ENCODE measurements at regions not wholly inside any gene's neighbourhood (a gene's known extent, or its start where the extent isn't known, plus 50 kb on each side); places are given as distances from the start of the nearest gene placed in this dataset.

DNA sequence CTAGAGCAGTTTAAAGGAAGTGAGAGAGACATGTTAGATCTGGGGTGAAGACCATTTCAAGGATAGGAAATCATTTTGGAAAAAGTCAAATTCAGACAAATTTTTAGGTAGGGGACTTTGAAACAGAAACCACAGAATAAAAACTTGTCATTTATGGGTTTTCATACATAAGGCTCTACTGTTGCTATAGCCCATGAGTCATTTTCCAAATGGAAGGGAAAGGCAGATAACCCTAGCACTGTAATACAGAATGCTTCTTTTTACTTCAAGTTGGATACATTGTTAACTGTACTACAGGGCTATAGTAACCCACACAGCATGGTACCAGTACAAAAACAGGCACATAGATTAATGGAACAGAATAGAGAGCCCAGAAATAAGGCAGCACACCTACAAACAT lies 455.4 kb downstream of the EBF1 start:
- intact Hi-C loops (cut with micrococcal nuclease) = no loop called here

DNA sequence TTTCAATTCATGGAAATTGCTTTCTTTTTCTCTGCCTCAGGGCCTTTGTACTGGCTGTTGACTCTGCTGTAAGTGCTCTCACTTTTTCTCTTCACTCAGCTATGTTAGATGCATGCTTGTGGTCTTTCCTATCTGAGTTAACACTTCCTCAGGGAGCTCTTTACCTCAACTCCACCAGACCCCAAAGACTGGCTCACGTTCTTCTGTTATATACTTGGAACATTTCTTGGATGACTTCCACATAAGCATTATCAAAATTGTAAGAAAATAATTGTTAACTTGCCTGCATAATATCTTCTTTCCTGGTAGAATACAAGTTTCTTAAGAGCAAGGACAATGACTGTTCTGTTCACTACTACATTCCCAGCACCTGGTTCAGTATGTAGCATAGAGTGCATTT lies 455.9 kb downstream of the EBF1 start:
- intact Hi-C loops (cut with micrococcal nuclease) = no loop called here

DNA sequence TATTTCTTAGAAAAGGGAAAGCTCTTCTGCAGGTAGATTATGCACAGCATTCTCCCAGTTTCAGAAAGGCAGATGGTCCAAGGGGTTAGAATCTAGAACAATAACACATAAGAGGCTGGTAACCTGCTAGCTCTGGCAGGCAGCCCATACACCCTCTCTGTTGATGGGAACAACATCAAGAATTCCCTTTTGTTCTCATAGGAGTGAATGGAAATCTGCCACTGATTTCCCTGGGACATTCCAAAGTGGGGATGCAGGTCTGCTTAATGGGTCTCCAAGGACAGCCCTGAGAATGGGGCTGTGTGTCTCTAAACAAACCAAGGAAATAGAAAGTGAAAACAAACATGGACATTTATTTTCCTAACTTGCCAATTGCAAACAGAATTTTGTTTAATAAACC lies 456.8 kb downstream of the EBF1 start:
- intact Hi-C loops (cut with micrococcal nuclease) = no loop called here

DNA sequence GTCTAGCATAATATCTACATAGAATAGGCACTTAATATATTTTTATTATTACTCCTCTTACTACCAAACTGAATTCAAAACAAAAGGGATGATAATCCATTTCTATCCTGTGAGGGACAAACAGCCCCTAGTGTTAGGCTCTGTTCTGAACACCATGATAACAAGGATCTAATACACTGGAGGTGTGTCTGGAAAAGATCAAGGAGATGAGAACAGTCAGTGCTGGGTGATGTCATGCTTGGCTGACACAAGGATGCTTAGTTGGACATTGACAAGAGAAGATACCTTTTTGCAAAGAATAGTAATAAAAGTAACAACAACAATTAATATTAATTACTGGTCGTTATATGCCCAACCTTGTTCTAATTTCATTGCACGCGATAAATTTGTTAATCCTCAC lies 458.7 kb downstream of the EBF1 start:
- intact Hi-C loops (cut with micrococcal nuclease) = no loop called here

DNA sequence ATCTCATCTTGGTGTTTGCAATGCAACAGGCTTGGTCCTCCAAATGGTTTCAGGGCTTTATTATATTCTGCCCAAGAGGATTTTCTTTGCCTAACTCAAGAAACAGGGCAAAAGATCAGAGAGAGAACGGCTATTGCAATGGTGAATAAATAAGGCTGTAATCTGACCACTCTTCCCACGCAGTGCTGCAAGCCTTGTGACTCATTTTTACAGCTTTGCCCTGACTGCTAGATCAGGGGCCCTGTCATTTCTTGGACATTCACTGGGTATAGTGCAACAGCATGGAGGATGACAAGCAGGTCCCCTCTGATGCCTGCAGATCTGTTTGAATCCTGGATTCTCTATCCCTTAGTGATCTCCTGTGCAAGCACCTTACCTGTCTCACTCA lies 459.1 kb downstream of the EBF1 start:
- intact Hi-C loops (cut with micrococcal nuclease) = no loop called here

DNA sequence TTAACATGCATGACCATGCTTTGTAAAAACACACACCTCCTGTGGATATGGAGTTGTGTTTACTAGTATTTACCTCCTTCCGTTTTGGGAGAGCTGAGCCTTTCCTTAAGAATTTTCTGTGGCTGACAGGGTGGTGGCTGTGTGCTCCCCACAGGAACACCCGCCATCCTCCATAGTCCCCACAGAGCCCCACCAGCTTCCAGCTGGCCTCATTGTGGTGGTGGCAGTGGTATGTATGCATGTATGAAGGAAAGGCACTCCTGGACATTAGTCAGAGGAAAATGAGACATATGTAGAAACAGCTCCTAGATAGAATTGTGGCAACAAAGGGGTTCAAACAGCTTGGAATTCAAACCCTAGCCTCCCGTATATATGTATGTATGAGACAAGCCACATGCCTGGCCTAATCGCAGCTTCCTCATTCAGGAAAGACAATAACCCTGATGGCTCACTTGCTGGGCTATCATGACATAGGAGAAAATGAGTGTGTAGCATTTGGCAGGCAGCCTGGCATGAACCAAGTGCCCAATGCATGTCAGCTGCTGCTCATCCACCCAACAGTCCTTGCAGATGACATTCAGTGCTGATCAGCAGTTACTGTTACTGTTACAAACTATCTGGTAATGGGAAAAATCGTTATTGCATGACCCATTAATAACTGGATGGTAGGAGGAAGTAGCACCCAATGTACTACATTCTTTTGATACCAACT lies 459.7 kb downstream of the EBF1 start:
- intact Hi-C loops (cut with micrococcal nuclease) = no loop called here

DNA sequence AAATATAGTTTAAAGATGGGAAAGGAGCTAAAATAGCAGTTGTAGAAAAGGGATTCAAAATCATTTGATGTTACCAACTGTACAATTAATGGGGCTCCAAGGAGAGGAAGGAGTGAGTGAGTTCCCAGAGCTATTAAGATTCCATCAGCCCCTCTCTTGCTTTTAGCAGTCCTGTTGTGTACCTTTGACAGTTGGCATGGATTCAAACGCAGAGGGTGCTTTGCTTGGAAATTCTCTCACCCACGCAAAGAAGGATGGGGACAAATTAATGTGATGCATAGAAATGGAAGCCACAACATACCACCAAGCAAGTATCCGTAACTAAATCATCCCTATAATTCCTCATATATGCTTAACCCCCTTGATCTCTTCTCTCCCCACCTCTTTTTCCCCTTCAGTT lies 461.3 kb downstream of the EBF1 start:
- intact Hi-C loops (cut with micrococcal nuclease) = no loop called here

DNA sequence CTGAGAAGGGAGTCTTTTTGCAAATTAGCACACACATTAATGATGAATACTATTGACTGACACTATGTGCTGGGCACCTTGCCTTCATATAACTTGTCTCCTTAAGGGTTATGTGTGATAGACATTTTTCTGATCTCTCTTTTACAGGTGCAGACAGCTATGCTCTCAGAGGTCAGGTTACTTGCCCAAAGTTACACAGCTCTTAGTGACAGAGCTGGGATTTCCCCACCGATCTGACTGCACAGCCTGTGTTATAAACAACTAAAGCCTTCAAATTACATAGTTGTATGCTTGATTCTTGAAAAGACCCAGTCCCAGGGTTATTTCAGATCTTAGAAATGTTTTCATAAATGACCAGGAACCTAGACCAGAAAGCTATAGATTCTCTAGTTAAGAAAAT lies 462.7 kb downstream of the EBF1 start:
- intact Hi-C loops (cut with micrococcal nuclease) = no loop called here

DNA sequence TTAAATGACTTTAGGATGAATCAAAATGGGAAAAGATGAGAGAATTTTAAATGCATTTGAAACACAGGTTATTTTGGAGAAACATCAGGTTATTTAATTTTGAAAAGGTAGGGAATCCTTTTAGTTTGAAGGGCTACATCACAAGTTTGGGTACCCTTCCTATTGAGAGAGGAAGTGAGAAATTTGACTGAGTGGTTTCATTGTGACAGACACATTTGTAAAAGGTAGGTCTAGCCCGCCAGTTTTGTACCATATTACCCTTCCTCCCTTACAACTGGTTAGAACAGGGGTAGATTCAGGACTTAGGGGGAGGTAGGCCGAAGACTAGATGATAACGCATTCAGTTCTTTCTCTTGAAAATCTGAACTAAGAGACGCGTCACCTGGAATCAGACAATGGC lies 464.2 kb downstream of the EBF1 start:
- intact Hi-C loops (cut with micrococcal nuclease) = no loop called here

DNA sequence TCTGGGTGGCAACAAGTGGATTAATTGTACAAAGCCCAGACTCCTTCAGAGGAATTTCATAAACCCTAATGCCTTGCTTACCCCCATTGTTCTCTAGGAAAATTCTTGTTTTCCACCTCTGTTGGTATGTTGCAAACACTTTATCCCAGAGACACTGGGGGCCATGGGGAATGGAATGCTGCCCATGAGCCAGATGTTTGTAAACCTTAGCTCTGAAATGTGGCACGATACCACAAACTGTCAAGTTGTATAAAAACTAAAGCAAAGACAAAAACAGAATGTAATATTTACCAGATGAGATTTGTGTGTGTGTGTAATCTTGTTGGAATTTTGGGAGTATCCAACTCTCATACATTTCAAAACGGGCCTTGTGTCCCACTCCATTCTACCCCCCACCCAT lies 465.0 kb downstream of the EBF1 start:
- intact Hi-C loops (cut with micrococcal nuclease) = no loop called here

DNA sequence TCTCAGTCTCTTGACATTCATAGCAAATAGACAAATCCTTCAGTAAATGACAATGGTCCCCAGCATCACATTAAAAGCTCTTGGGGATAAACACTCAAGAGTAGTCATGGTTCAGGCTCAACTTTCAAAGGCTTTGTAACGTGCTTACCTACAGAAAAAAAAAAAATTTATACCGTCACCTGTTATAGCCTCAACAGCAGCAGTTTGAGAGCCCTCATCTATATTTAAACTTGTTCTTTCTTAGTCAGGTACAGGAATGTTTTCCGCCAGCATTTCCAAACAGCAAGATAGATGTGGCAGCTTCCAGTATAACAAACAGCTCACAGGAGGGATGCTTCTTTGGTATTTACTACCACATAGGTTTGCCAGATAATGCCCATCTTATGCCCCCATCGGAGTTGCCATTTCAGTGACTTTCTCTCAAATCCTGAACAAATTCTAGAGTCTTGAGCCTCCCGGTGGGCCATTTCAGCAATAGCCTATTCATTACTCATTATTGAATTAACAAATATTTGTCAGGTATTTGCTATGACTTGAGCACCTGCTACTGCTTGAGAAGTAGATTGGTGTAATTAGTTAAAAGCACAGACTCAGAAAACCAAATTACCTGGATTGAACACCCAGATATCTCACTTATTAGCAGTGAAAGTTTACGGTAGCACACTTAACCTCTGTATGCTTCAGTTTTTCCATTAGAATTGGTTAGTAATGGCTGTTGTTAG lies 470.0 kb downstream of the EBF1 start:
- intact Hi-C loops (cut with micrococcal nuclease) = no loop called here

DNA sequence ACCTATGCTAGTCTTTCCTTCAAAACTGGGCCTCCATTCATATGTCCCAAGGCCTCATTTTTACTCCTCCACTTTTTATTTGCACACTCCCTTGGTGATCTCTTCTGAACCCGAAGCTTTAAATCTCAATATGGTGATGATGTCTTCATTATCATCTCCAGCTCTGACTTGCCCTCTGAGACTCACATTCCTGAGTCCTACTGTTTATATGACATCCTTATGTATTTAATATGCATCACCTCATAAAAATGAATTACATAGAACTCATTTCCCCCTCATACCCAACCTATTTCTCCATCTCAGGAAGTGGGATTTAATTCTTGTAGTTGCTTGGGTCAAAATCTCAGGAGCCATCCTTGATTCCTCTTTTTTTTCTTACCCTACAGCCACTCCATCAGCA lies 473.0 kb downstream of the EBF1 start:
- intact Hi-C loops (cut with micrococcal nuclease) = no loop called here

DNA sequence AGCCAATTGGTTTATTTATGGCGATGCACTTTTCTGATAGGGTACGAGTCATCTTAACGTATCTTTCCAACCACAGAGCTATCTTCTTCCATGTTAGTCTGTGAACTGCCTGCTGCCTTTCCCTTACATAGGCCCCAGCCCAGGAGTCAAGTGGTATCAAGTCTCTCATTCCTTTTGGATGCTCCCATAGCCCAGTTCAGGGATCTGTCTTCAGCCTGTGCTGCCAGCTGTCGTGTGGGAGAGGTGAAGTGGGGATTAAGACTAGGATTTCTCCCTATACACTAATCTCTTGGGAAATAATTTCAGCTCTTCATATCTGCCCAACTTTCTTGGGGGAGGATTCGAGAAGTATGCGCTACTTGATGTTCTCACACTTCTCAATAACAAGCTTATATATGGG lies 475.7 kb downstream of the EBF1 start:
- intact Hi-C loops (cut with micrococcal nuclease) = no loop called here

DNA sequence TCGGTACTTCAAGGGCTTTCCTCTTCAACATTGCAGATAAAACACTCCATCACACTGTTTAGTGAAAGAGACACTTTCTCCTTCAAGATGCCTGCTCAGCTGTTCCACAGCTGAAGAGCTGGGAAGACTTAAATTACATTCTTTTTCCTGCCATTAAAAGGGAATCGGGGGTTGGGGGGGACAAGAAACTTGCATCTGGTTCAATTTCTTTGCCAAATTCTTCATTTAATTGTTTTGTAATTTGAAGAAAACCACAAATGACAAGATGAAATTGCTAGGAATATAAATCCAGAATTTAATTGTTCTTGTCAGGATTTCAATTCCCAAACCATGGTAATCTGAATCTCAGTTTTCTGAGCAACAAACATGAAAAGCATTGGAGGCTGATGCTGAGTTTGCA lies 478.3 kb downstream of the EBF1 start:
- intact Hi-C loops (cut with micrococcal nuclease) = no loop called here

DNA sequence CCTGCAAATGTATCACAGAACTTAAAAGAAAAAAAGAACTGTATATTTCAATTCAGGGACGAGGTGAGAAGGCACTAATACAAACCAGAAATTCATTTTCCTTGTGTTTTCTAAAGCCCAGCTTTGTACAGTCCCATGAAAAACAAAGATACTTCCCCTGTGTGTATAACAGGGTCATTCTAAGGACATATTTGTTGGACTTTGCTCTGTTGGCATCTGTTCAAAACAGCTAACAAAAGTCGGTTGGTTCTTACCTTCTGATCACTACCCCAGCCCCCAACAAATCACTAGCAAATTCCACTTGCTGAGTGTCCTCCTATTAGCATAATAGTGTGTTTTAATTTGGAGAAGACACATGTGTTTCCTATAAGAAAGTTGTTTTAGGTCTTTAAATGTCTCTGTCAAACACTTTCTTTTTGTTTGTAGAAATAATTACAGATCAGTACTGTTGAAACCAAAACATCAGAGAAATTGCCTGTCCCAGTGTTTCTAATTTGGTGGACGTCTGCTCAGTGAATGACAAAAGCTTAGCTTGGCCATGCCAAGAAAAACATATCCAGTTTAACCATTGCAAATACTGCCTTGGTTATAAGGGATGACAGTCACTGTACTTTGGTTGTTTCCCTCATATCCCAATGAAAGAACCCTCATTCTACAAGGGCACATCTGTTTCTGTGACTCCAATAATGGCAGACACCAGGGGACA lies 480.5 kb downstream of the EBF1 start:
- intact Hi-C loops (cut with micrococcal nuclease) = no loop called here

DNA sequence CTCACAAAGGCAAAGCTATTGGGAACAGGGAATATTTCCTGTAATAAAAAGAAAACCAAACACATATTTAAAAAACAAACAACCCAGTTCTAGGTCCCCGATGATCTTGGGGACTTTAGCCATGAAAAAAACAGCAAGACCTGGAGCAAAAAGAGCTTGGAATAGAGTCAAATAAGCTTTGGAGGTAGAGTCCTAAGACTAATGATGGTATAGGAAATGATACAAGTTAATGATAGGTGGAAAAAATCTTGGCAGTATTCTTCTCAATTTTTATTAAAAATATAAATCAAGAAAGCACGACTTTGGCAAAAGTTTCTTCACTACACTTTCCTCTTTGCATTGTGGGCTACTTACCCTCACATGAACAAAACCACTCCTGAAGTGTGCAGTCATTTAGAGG lies 481.5 kb downstream of the EBF1 start:
- intact Hi-C loops (cut with micrococcal nuclease) = no loop called here

DNA sequence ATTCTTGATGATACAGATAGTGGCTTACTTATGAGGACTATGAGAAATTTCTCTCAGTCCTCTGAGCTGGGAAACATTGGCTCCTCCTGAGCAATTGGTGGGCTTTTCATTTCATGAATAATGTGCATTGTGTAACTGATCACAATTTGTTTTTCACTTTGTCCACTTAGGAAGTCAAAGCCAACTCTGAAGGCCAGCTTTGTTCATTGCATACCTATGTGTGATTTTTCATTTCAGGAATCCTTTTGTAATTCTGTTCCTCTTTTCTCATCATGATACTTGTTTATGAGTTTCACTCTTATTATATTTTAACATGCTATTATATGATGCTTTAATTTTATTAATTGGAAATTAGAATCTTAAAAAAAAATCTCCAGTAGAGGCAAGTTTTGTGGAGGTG lies 483.0 kb downstream of the EBF1 start:
- intact Hi-C loops (cut with micrococcal nuclease) = no loop called here

DNA sequence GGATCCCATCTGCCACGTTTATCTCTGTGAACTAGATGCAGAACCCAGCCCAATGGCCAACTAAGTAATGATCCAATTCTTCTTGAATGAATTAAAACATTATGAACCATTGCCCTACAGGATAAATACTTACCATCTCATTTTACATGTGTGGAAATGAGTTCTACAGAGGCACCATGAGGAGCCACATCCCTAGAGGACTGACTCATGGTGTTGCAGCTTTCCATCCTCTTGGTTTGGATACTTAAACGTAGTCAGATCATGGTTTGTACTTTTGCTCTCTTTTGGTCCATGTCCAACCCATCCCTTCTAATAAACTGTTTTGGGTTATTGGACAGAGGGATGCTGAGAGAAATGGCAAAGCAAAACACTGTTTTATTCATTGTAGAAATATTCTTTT lies 484.8 kb downstream of the EBF1 start:
- intact Hi-C loops (cut with micrococcal nuclease) = no loop called here

DNA sequence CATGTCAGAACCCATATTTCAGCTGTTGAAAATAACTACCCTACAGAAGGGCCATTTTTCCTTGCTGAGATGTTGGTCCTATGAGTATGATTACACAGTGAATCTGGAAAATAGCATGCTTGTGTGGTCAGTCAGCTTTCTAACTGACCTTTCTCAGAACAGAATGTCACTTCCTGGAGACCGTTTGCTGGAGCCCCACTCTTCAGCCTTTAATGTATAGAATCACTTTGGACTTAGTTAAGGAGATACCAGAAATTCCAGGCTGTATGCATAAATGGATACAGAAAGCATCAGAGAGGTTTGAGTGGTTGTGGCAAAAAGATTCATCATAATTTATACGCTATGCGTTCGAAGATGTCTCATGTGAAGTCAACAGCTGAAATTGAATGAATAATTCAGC lies 488.1 kb downstream of the EBF1 start:
- intact Hi-C loops (cut with micrococcal nuclease) = no loop called here

DNA sequence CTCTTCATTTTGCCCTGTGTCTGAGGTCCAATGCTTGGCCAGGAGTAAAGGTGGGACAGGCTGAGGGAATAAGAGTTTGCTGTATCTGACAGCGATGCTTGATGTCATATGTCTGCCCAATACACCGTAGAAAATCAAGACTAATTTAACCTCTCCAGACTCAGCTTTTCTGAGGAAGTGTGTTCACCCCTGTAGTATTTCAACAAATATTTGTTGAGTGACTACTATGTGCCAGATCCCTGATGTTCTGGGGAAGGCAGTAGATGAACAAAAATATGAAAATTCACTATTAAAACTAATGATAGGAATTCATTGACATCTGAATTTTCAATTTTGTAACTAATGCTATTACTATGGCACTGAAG lies 489.7 kb downstream of the EBF1 start:
- intact Hi-C loops (cut with micrococcal nuclease) = no loop called here

DNA sequence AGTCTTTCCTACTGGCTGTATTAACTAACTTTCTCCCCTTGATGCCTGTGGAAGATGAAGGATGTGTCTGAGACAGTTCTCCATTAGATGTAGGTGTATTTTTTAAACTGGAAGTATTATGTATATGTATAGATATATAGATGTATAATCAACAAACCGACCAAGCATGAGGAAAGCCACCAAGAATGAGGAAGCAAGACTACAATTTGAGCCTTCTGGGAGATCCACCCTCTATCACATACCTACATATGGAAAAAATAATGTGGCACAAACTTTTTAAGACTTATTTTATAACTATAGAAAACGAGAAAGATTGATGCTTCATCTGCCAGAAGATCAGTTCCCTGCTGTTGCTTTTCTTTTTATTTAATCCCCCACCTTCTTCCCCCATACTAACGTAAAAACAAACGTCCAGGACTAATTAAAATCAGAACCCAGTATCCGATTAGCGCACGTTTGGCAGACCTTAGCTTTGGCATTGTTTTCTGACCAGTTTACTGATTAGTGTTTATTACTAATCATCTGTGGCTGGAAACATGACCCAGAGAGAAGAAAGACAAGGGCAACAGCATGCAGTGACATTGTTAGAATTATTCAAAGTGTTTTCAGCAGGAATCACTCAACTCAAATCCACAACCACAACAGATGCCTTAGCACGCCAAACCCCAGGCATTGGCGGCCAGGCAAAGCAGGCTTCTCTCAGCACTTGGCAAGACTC lies 490.2 kb downstream of the EBF1 start:
- intact Hi-C loops (cut with micrococcal nuclease) = no loop called here

DNA sequence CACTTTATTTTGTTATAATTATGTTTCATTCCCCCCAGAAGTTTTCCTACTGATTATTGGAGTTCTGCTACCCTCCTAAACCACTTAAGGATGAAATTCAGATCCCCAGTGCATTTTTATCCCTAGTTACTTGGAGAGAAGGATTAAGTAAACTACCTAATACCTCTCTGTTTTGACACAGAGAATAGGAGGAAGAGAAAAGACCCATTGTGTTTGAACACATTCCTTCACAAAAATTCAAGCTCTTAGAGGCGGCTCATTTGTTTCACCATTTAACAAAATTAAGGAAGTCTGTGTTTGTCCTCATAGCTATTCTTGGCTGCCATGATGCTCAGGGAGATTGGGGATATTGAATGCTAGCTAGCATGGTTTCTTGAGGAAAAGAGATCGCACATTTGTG lies 492.6 kb downstream of the EBF1 start:
- intact Hi-C loops (cut with micrococcal nuclease) = no loop called here

All from T-helper 2 cell treated with Interferon-gamma antibody and Interleukin-4, amounts not matched to agents 100 ng/mL and 5 ng/mL, for 36 hours (primary cell).